Sigmoid colon (tissue), 4 donors: ENCODE measurements at regions not wholly inside any gene's neighbourhood (a gene's known extent, or its start where the extent isn't known, plus 50 kb on each side); places are given as distances from the start of the nearest gene placed in this dataset.

Source experiments
- CTCF ChIP-seq, 4 experiments: fragments of 450-650 bp in 3 of 4; fragments of 200-600 bp in 1 of 4; IDR thresholded peaks; one replicate each; pipeline ENCODE4 v1.5.1; 2016 to 2019; ENCODE audit warnings: antibody characterized with exemption in 4 of 4, mild to moderate bottlenecking in 3 of 4, moderate library complexity in 2 of 4
- EP300 ChIP-seq, 4 donors: sonication (generic); formaldehyde crosslinking; IDR thresholded peaks; one replicate each; pipeline ENCODE4 v1.6.1; 2017; ENCODE audit warnings: antibody characterized with exemption in 4 of 4
- POLR2A ChIP-seq, 2 donors: fragments of 450-650 bp; IDR thresholded peaks; one replicate each; pipeline ENCODE4 v1.6.1; 2016; ENCODE audit warnings: antibody characterized with exemption in 2 of 2, mild to moderate bottlenecking in 2 of 2, moderate library complexity in 2 of 2

- TF ChIP-seq CTCF (IDR thresholded peaks at IDR 0.05), result no peak
- no peak for TF ChIP-seq EP300 (IDR thresholded peaks at IDR 0.05)
- TF ChIP-seq POLR2A (IDR thresholded peaks at IDR 0.05), result no peak
Measured at GRCh38 chr15:62684123-62684808, 358.3 kb upstream of the TPM1 start.
